Endodermal cell (in vitro differentiated cells): ENCODE measurements at regions not wholly inside any gene's neighbourhood (a gene's known extent, or its start where the extent isn't known, plus 50 kb on each side); places are given as distances from the start of the nearest gene placed in this dataset.

ENCODE experiments used
- DNase-seq: peaks from one replicate; pipeline ENCODE4 v3.0.0-alpha.2; 2017
- H3K27ac ChIP-seq: 2 replicates; pipeline ENCODE4 v1.5.1; 2013; ENCODE audit warnings: mild to moderate bottlenecking, low read depth, low read length, moderate library complexity
- H3K27me3 ChIP-seq: 2 replicates; pipeline ENCODE4 v1.6.1; 2013; ENCODE audit warnings: mild to moderate bottlenecking, low read length, moderate library complexity; ENCODE audit not compliant: insufficient read depth, control insufficient read depth, poor library complexity, severe bottlenecking
- H3K36me3 ChIP-seq: 2 replicates; pipeline ENCODE4 v1.7.0; 2013; ENCODE audit warnings: mild to moderate bottlenecking, low read length, moderate library complexity; ENCODE audit not compliant: control insufficient read depth, insufficient read depth
- H3K4me1 ChIP-seq: one replicate; pipeline ENCODE4 v1.7.0; 2013; ENCODE audit warnings: low read length; ENCODE audit not compliant: control insufficient read depth, insufficient read depth
- H3K4me3 ChIP-seq: 2 replicates; pipeline ENCODE4 v1.5.1; 2013; ENCODE audit warnings: mild to moderate bottlenecking, low read length, moderate library complexity
- H3K9ac ChIP-seq: 2 replicates; pipeline ENCODE4 v1.6.1; 2013; ENCODE audit warnings: mild to moderate bottlenecking, low read length, moderate library complexity; ENCODE audit not compliant: poor library complexity, severe bottlenecking; ENCODE audit errors: extremely low read depth
- H3K9me3 ChIP-seq: 2 replicates; pipeline ENCODE4 v1.6.1; 2013; ENCODE audit warnings: mild to moderate bottlenecking, low read length, moderate library complexity; ENCODE audit not compliant: control insufficient read depth
- H3K27ac Mint-ChIP-seq: 2 replicates; pipeline ENCODE4 v1.8.0; 2020; ENCODE audit warnings: mixed read lengths
- H3K27me3 Mint-ChIP-seq: 2 replicates; pipeline ENCODE4 v1.8.0; 2021; ENCODE audit warnings: mild to moderate bottlenecking, mixed read lengths; ENCODE audit not compliant: insufficient read depth
- H3K36me3 Mint-ChIP-seq: 2 replicates; pipeline ENCODE4 v1.8.0; 2020; ENCODE audit warnings: low read depth, mixed read lengths
- H3K4me1 Mint-ChIP-seq: 2 replicates; pipeline ENCODE4 v1.8.0; 2020; ENCODE audit warnings: mixed read lengths
- H3K4me3 Mint-ChIP-seq: 2 replicates; pipeline ENCODE4 v1.8.0; 2020; ENCODE audit warnings: mild to moderate bottlenecking, moderate library complexity, mixed read lengths
- H3K9me3 Mint-ChIP-seq: 2 replicates; pipeline ENCODE4 v1.8.0; 2020; ENCODE audit warnings: mild to moderate bottlenecking, mixed read lengths
- WGBS, 2 experiments: methylation state at CpG; one replicate each; pipeline versions ENCODE4 v1.1.5 to v1.1.7; 2013; ENCODE audit warnings: missing lambda C conversion rate in 2 of 2, mixed read lengths in 1 of 2; ENCODE audit not compliant: insufficient coverage in 1 of 2, insufficient read length in 1 of 2; 5-methylcytosine and 5-hydroxymethylcytosine counted together
- TF ChIP-seq, protein P1 (sequence below): fragments of 200-600 bp; sonication (generic); conservative IDR thresholded peaks from 2 replicates; pipeline ENCODE4 v1.5.0; 2021; ENCODE audit warnings: antibody characterized with exemption, mild to moderate bottlenecking

DNA sequence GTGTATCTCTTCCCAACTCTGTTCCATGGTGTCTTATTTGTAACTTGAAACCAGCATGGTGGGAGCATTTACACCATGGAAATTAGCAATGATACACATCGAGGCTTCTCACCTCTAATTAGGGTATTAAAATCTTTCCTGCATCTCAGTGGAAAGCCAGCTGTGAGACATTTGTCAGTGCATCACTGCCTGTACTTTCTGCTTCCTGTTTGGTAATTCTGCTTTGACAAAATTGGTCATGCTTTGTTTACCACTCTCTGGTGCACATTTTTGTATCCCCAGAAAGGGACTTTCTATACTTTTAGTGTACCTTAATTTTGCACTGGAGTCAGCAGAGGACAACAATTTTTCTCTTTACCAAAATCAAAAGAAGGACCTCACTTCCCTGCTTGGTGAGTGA, 402.1 kb downstream of the PDCD6IP start:
- 77 to 82% methylated on average over 1 of the region's 1 CpG for WGBS, 2 experiments
- Histone ChIP-seq H3K9ac (no peak overlapping the region), H3K9me3 (no peaks in the 10 kb centered on the region), H3K4me1 (no peaks in the 10 kb centered on the region), H3K27me3 (no peaks in the 10 kb centered on the region), H3K36me3 (no peaks in the 10 kb centered on the region), H3K4me3 (no peak overlapping the region), H3K27ac (no peak overlapping the region)
- Mint-ChIP-seq H3K4me1 (no peaks in the 10 kb centered on the region), H3K27me3 (no peaks in the 10 kb centered on the region), H3K4me3 (no peak overlapping the region), H3K36me3 (no peaks in the 10 kb centered on the region), H3K27ac (no peak overlapping the region), H3K9me3 (no peaks in the 10 kb centered on the region)
- no peak for DNase-seq
- TF ChIP-seq, protein P1, sequence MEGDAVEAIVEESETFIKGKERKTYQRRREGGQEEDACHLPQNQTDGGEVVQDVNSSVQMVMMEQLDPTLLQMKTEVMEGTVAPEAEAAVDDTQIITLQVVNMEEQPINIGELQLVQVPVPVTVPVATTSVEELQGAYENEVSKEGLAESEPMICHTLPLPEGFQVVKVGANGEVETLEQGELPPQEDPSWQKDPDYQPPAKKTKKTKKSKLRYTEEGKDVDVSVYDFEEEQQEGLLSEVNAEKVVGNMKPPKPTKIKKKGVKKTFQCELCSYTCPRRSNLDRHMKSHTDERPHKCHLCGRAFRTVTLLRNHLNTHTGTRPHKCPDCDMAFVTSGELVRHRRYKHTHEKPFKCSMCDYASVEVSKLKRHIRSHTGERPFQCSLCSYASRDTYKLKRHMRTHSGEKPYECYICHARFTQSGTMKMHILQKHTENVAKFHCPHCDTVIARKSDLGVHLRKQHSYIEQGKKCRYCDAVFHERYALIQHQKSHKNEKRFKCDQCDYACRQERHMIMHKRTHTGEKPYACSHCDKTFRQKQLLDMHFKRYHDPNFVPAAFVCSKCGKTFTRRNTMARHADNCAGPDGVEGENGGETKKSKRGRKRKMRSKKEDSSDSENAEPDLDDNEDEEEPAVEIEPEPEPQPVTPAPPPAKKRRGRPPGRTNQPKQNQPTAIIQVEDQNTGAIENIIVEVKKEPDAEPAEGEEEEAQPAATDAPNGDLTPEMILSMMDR, result no peak

DNA sequence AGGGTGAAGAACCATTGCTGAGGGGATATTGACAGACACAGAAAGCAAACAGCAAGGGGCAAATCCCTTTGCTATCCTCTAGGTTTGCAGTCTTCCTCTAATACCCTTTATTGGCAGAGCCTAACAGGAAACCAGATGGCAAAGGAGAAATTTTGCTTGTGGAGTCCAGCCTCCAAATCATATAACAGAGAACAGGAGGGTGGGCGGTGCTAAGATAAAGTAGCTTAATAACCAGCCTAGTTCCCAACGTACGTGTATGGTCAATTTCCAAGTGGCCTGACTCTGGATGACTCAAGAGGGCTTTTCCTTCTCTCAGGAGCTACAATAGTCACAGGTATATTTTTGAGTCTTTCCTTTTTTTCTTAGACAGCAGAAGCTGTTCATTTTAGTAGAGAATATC, 404.5 kb downstream of the PDCD6IP start:
- DNase-seq, result no peak
- Histone ChIP-seq H3K27me3 (no peaks in the 10 kb centered on the region), H3K9ac (no peak overlapping the region), H3K27ac (no peak overlapping the region), H3K4me1 (no peaks in the 10 kb centered on the region), H3K9me3 (no peaks in the 10 kb centered on the region), H3K36me3 (no peaks in the 10 kb centered on the region), H3K4me3 (no peak overlapping the region)
- TF ChIP-seq, protein P1, result no peak
- H3K36me3 Mint-ChIP-seq, result no peaks in the 10 kb centered on the region
- WGBS, 2 experiments, result 90 to 97% methylated on average over 3 of the region's 3 CpGs
- no peaks in the 10 kb centered on the region for H3K4me1 Mint-ChIP-seq
- no peaks in the 10 kb centered on the region for H3K9me3 Mint-ChIP-seq
- no peaks in the 10 kb centered on the region for H3K27me3 Mint-ChIP-seq
- H3K27ac Mint-ChIP-seq, result no peak overlapping the region
- H3K4me3 Mint-ChIP-seq, result no peak overlapping the region

DNA sequence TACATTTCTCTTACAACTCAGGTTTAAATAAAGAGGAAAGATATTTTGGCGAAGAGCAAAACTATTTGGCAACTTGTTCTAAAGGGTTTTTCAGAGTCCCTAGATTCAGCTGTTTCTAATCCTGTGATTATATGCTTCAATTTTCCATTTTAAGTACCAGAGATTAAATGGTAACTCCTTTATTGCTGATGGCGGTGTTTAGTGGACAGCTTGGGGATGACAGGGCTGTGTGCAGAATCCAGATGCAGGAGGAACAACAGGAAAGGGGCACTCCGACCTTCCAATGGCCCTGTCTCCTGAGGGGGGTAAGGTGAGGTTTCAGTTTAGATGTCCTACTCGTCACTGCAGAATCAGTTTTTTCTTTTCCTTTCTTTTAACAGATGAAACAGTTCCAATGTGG, 405.0 kb downstream of the PDCD6IP start:
- H3K4me1 Mint-ChIP-seq, result no peaks in the 10 kb centered on the region
- H3K4me3 Mint-ChIP-seq, result no peak overlapping the region
- H3K27me3 Mint-ChIP-seq, result no peaks in the 10 kb centered on the region

More for the DNA sequence above, 405.0 kb downstream of the PDCD6IP start:
- no peaks in the 10 kb centered on the region for H3K9me3 Mint-ChIP-seq
- no peak overlapping the region for H3K27ac Mint-ChIP-seq
- no peaks in the 10 kb centered on the region for H3K27me3 ChIP-seq
- 95 to 100% methylated on average over 3 to 4 of the region's 4 CpGs for WGBS, 2 experiments
- TF ChIP-seq, protein P1, result no peak
- H3K4me3 ChIP-seq, result no peak overlapping the region
- no peaks in the 10 kb centered on the region for H3K36me3 Mint-ChIP-seq
- H3K36me3 ChIP-seq, result no peaks in the 10 kb centered on the region
- no peak overlapping the region for H3K9ac ChIP-seq
- no peaks in the 10 kb centered on the region for H3K4me1 ChIP-seq
- H3K9me3 ChIP-seq, result no peaks in the 10 kb centered on the region
- no peak for DNase-seq
- no peak overlapping the region for H3K27ac ChIP-seq
